ENCODE measurements at regions not wholly inside any gene's neighbourhood (a gene's known extent, or its start where the extent isn't known, plus 50 kb on each side); places are given as distances from the start of the nearest gene placed in this dataset.

- Mint-ChIP-seq H3K36me3 (ENCODE audit: insufficient read depth in 2 of 2) (no peaks in the 10 kb centered on the region), H3K4me1 (ENCODE audit: low read depth) (no peaks in the 10 kb centered on the region), H3K27ac (no peak overlapping the region), H3K27me3 (ENCODE audit: low read depth) (no peaks in the 10 kb centered on the region), H3K9me3 (no peaks in the 10 kb centered on the region), H3K4me3 (no peak overlapping the region)
- ATAC-seq (replicated peaks in 1 of 2) (no peak), DNase-seq (no peak)
Observed at GRCh38 chr2:215521031-215521430, 85.2 kb upstream of the FN1 start.

- no peak overlapping the region for H3K4me3 Mint-ChIP-seq
- H3K27ac Mint-ChIP-seq = no peak overlapping the region
- DNase-seq (no peak), ATAC-seq (replicated peaks in 1 of 2) (no peak)
- H3K9me3 Mint-ChIP-seq = no peaks in the 10 kb centered on the region
- H3K27me3 Mint-ChIP-seq (ENCODE audit: low read depth) = no peaks in the 10 kb centered on the region
- no peaks in the 10 kb centered on the region for H3K4me1 Mint-ChIP-seq (ENCODE audit: low read depth)
- H3K36me3 Mint-ChIP-seq (ENCODE audit: insufficient read depth in 2 of 2) = no peaks in the 10 kb centered on the region
Observed at GRCh38 chr2:215517391-215517790, 81.5 kb upstream of the FN1 start.

GRCh38 chr2:215514516-215514915, 78.6 kb upstream of the FN1 start:
- no peaks in the 10 kb centered on the region for H3K4me1 Mint-ChIP-seq (ENCODE audit: low read depth)
- ATAC-seq (replicated peaks in 1 of 2) (no peak), DNase-seq (no peak)
- no peak overlapping the region for H3K4me3 Mint-ChIP-seq
- no peaks in the 10 kb centered on the region for H3K36me3 Mint-ChIP-seq (ENCODE audit: insufficient read depth in 2 of 2)
- H3K27ac Mint-ChIP-seq = no peak overlapping the region
- no peaks in the 10 kb centered on the region for H3K9me3 Mint-ChIP-seq
- H3K27me3 Mint-ChIP-seq (ENCODE audit: low read depth) = no peaks in the 10 kb centered on the region

- Mint-ChIP-seq H3K9me3 (no peaks in the 10 kb centered on the region), H3K27ac (no peak overlapping the region), H3K27me3 (ENCODE audit: low read depth) (no peaks in the 10 kb centered on the region), H3K4me3 (no peak overlapping the region), H3K36me3 (ENCODE audit: insufficient read depth in 2 of 2) (no peaks in the 10 kb centered on the region), H3K4me1 (ENCODE audit: low read depth) (peaks cover 6% of the 10 kb centered on the region)
- ATAC-seq (replicated peaks in 1 of 2) = no peak
- DNase-seq = no peak
Observed at GRCh38 chr2:215511454-215512346, 75.8 kb upstream of the FN1 start.

- no peaks in the 10 kb centered on the region for H3K36me3 Mint-ChIP-seq (ENCODE audit: insufficient read depth in 2 of 2)
- peaks cover 6% of the 10 kb centered on the region for H3K4me1 Mint-ChIP-seq (ENCODE audit: low read depth)
- H3K27ac Mint-ChIP-seq = no peak overlapping the region
- no peak for ATAC-seq (replicated peaks in 1 of 2)
- H3K27me3 Mint-ChIP-seq (ENCODE audit: low read depth) = no peaks in the 10 kb centered on the region
- H3K4me3 Mint-ChIP-seq = no peak overlapping the region
- H3K9me3 Mint-ChIP-seq = no peaks in the 10 kb centered on the region
- no peak for DNase-seq
Observed at GRCh38 chr2:215507836-215508235, 72.0 kb upstream of the FN1 start.

GRCh38 chr2:215507136-215507535, 71.3 kb upstream of the FN1 start:
- no peak overlapping the region for H3K27ac Mint-ChIP-seq
- H3K9me3 Mint-ChIP-seq = no peaks in the 10 kb centered on the region
- peaks cover 6% of the 10 kb centered on the region for H3K4me1 Mint-ChIP-seq (ENCODE audit: low read depth)
- H3K27me3 Mint-ChIP-seq (ENCODE audit: low read depth) = no peaks in the 10 kb centered on the region
- H3K36me3 Mint-ChIP-seq (ENCODE audit: insufficient read depth in 2 of 2) = no peaks in the 10 kb centered on the region
- no peak overlapping the region for H3K4me3 Mint-ChIP-seq
- ATAC-seq (replicated peaks in 1 of 2) = no peak
- no peak for DNase-seq

GRCh38 chr2:215506604-215506990, 70.7 kb upstream of the FN1 start:
- H3K36me3 Mint-ChIP-seq (ENCODE audit: insufficient read depth in 2 of 2) = no peaks in the 10 kb centered on the region
- H3K27me3 Mint-ChIP-seq (ENCODE audit: low read depth) = no peaks in the 10 kb centered on the region
- no peak overlapping the region for H3K27ac Mint-ChIP-seq
- peaks cover 6% of the 10 kb centered on the region for H3K4me1 Mint-ChIP-seq (ENCODE audit: low read depth)
- ATAC-seq (replicated peaks in 1 of 2) (no peak), DNase-seq (no peak)
- no peaks in the 10 kb centered on the region for H3K9me3 Mint-ChIP-seq
- no peak overlapping the region for H3K4me3 Mint-ChIP-seq

GRCh38 chr2:215505044-215505786, 69.3 kb upstream of the FN1 start:
- Mint-ChIP-seq H3K9me3 (no peaks in the 10 kb centered on the region), H3K27me3 (ENCODE audit: low read depth) (no peaks in the 10 kb centered on the region), H3K4me1 (ENCODE audit: low read depth) (peaks cover 6% of the 10 kb centered on the region), H3K4me3 (no peak overlapping the region), H3K27ac (no peak overlapping the region), H3K36me3 (ENCODE audit: insufficient read depth in 2 of 2) (no peaks in the 10 kb centered on the region)
- DNase-seq (no peak), ATAC-seq (replicated peaks in 1 of 2) (no peak)

- DNase-seq (no peak), ATAC-seq (replicated peaks in 1 of 2) (no peak)
- no peaks in the 10 kb centered on the region for H3K9me3 Mint-ChIP-seq
- H3K27me3 Mint-ChIP-seq (ENCODE audit: low read depth) = peaks cover 4% of the 10 kb centered on the region
- no peaks in the 10 kb centered on the region for H3K36me3 Mint-ChIP-seq (ENCODE audit: insufficient read depth in 2 of 2)
- no peak overlapping the region for H3K27ac Mint-ChIP-seq
- no peak overlapping the region for H3K4me3 Mint-ChIP-seq
- peaks cover 6% of the 10 kb centered on the region for H3K4me1 Mint-ChIP-seq (ENCODE audit: low read depth)
Observed at GRCh38 chr2:215504547-215504946, 68.7 kb upstream of the FN1 start.

- ATAC-seq (replicated peaks in 1 of 2) (no peak), DNase-seq (no peak)
- H3K4me1 Mint-ChIP-seq (ENCODE audit: low read depth) = peaks cover 6% of the 10 kb centered on the region
- no peaks in the 10 kb centered on the region for H3K36me3 Mint-ChIP-seq (ENCODE audit: insufficient read depth in 2 of 2)
- no peaks in the 10 kb centered on the region for H3K9me3 Mint-ChIP-seq
- H3K4me3 Mint-ChIP-seq = no peak overlapping the region
- H3K27ac Mint-ChIP-seq = no peak overlapping the region
- peaks cover 16% of the 10 kb centered on the region for H3K27me3 Mint-ChIP-seq (ENCODE audit: low read depth)
Observed at GRCh38 chr2:215503381-215503780, 67.5 kb upstream of the FN1 start.

GRCh38 chr2:215500466-215500865, 64.6 kb upstream of the FN1 start:
- ATAC-seq (replicated peaks in 1 of 2) (no peak), DNase-seq (no peak)
- H3K36me3 Mint-ChIP-seq (ENCODE audit: insufficient read depth in 2 of 2) = no peaks in the 10 kb centered on the region
- peaks cover 0 to 3% of the 10 kb centered on the region in 2 donors for H3K9me3 Mint-ChIP-seq
- no peak overlapping the region for H3K27ac Mint-ChIP-seq
- H3K4me3 Mint-ChIP-seq = no peak overlapping the region
- H3K4me1 Mint-ChIP-seq (ENCODE audit: low read depth) = no peaks in the 10 kb centered on the region
- H3K27me3 Mint-ChIP-seq (ENCODE audit: low read depth) = peaks cover 17% of the 10 kb centered on the region

- peaks cover 0 to 3% of the 10 kb centered on the region in 2 donors for H3K9me3 Mint-ChIP-seq
- DNase-seq = no peak
- H3K36me3 Mint-ChIP-seq (ENCODE audit: insufficient read depth in 2 of 2) = no peaks in the 10 kb centered on the region
- H3K4me1 Mint-ChIP-seq (ENCODE audit: low read depth) = no peaks in the 10 kb centered on the region
- H3K4me3 Mint-ChIP-seq = no peak overlapping the region
- no peak overlapping the region for H3K27ac Mint-ChIP-seq
- peaks cover 25% of the 10 kb centered on the region for H3K27me3 Mint-ChIP-seq (ENCODE audit: low read depth)
- ATAC-seq (replicated peaks in 1 of 2) = no peak
Observed at GRCh38 chr2:215499331-215499730, 63.5 kb upstream of the FN1 start.

GRCh38 chr2:215498431-215498830, 62.6 kb upstream of the FN1 start:
- ATAC-seq (replicated peaks in 1 of 2) (no peak), DNase-seq (no peak)
- Mint-ChIP-seq H3K9me3 (peaks cover 0 to 3% of the 10 kb centered on the region in 2 donors), H3K4me1 (ENCODE audit: low read depth) (no peaks in the 10 kb centered on the region), H3K4me3 (no peak overlapping the region), H3K36me3 (ENCODE audit: insufficient read depth in 2 of 2) (no peaks in the 10 kb centered on the region), H3K27me3 (ENCODE audit: low read depth) (peaks cover 28% of the 10 kb centered on the region), H3K27ac (no peak overlapping the region)
